Anterior cingulate cortex (tissue), 58 donors: ENCODE measurements at regions not wholly inside any gene's neighbourhood (a gene's known extent, or its start where the extent isn't known, plus 50 kb on each side); places are given as distances from the start of the nearest gene placed in this dataset.
A peak's percentile ranks its signal among the peaks of the same experiment; 100 is the strongest.

ENCODE experiments used
- DNase-seq, 58 donors: peaks; one replicate each; lab custom pipeline; 2025; lab: John Stamatoyannopoulos, UW

- DNase-seq = no peak
Measured at GRCh38 chr10:110373857-110374654, 69.3 kb upstream of the SMNDC1 start.

GRCh38 chr10:110375121-110375520 is 70.4 kb upstream of the SMNDC1 start:
- DNase-seq = no peak

- no peak for DNase-seq
Measured at GRCh38 chr10:110376021-110376766, 71.5 kb upstream of the SMNDC1 start.

GRCh38 chr10:110376767-110377160 is 72.0 kb upstream of the SMNDC1 start:
- DNase-seq = no peak

GRCh38 chr10:110378006-110378405 is 73.3 kb upstream of the SMNDC1 start:
- no peak for DNase-seq

GRCh38 chr10:110378533-110379108 is 73.9 kb upstream of the SMNDC1 start:
- no peak for DNase-seq

- no peak for DNase-seq
Measured at GRCh38 chr10:110379831-110380230, 75.1 kb upstream of the SMNDC1 start.

GRCh38 chr10:110380293-110380692 is 75.6 kb upstream of the SMNDC1 start:
- no peak for DNase-seq

- DNase-seq = no peak
Measured at GRCh38 chr10:110382695-110383094, 78.0 kb upstream of the SMNDC1 start.

- DNase-seq = no peak
Measured at GRCh38 chr10:110387617-110387982, 82.9 kb upstream of the SMNDC1 start.

GRCh38 chr10:110387983-110388686 is 83.4 kb upstream of the SMNDC1 start:
- no peak for DNase-seq

- DNase-seq = no peak
Measured at GRCh38 chr10:110388687-110389052, 84.0 kb upstream of the SMNDC1 start.

GRCh38 chr10:110389255-110389654 is 84.5 kb upstream of the SMNDC1 start:
- DNase-seq = no peak

GRCh38 chr10:110391541-110391940 is 86.8 kb upstream of the SMNDC1 start:
- no peak for DNase-seq

- DNase-seq = no peak
Measured at GRCh38 chr10:110392121-110392520, 87.4 kb upstream of the SMNDC1 start.

GRCh38 chr10:110392868-110393740 is 88.4 kb upstream of the SMNDC1 start:
- peak in 15 of 58 donors; percentile 3 to 31 (median 10) for DNase-seq

- DNase-seq = no peak
Measured at GRCh38 chr10:110393866-110394265, 89.1 kb upstream of the SMNDC1 start.

- DNase-seq = no peak
Measured at GRCh38 chr10:110394296-110394695, 89.6 kb upstream of the SMNDC1 start.

GRCh38 chr10:110394898-110395297 is 90.2 kb upstream of the SMNDC1 start:
- no peak for DNase-seq
